ENCODE measurements at regions not wholly inside any gene's neighbourhood (a gene's known extent, or its start where the extent isn't known, plus 50 kb on each side); places are given as distances from the start of the nearest gene placed in this dataset.

GRCh38 chr10:125602825-125603224, 80.1 kb downstream of the TEX36 start:
- TF ChIP-seq CTCF (IDR thresholded peaks at IDR 0.05): no peak
- no peak for TF ChIP-seq POLR2A (IDR thresholded peaks at IDR 0.05)
- TF ChIP-seq EP300 (IDR thresholded peaks at IDR 0.05): no peak
